ENCODE measurements at regions not wholly inside any gene's neighbourhood (a gene's known extent, or its start where the extent isn't known, plus 50 kb on each side); places are given as distances from the start of the nearest gene placed in this dataset.

- Mint-ChIP-seq H3K4me1 (no peaks in the 10 kb centered on the region), H3K4me3 (no peak overlapping the region), H3K27ac (no peak overlapping the region), H3K27me3 (ENCODE audit: low read depth) (no peaks in the 10 kb centered on the region), H3K36me3 (ENCODE audit: insufficient read depth in 1 of 3, low read depth in 3 of 3) (peaks cover 0 to 22% (median 12%) of the 10 kb centered on the region in 3 experiments; a peak in 5 of 7 replicates), H3K9me3 (peaks cover 20 to 29% of the 10 kb centered on the region in 2 experiments)
- no peak for TF ChIP-seq CTCF (conservative IDR thresholded peaks at IDR 0.05)
- no peak overlapping the region for H4K8ac ChIP-seq (replicated peaks; ENCODE audit: insufficient read length, low read depth, low read length)
- no peaks in the 10 kb centered on the region for H3K23me2 ChIP-seq (ENCODE audit: insufficient read length, low read depth, low read length, poor library complexity, severe bottlenecking)
- H3K18ac ChIP-seq (ENCODE audit: insufficient read length, low read depth, low read length) = no peak overlapping the region
- no peak overlapping the region for H3T11ph ChIP-seq (ENCODE audit: low read length)
- H3K4ac ChIP-seq (ENCODE audit: low read depth, low read length) = no peak overlapping the region
- H2BK15ac ChIP-seq (ENCODE audit: low read depth, low read length) = no peak overlapping the region
- H3K4me2 ChIP-seq (ENCODE audit: insufficient read depth, insufficient read length, low read length) = no peak overlapping the region
- no peaks in the 10 kb centered on the region for H3K9me3 ChIP-seq (ENCODE audit: control insufficient read depth, low read depth, low read length)
- no peak overlapping the region for H3K56ac ChIP-seq (ENCODE audit: insufficient read length, low read depth, low read length)
- no peaks in the 10 kb centered on the region for H3K4me1 ChIP-seq (ENCODE audit: insufficient read depth, low read length)
- H3K14ac ChIP-seq (ENCODE audit: insufficient read depth, low read length) = no peak overlapping the region
- no peak overlapping the region for H3K23ac ChIP-seq (ENCODE audit: insufficient read length, low read depth, low read length)
- H4K20me1 ChIP-seq (ENCODE audit: control insufficient read depth, insufficient read depth, insufficient read length) = no peaks in the 10 kb centered on the region
- no peak overlapping the region for H2AK5ac ChIP-seq (ENCODE audit: insufficient read length, low read length)
- H3K9ac ChIP-seq (ENCODE audit: extremely low read depth, insufficient read length, low read length) = no peak overlapping the region
- H2BK12ac ChIP-seq (ENCODE audit: insufficient read length, low read depth, low read length) = no peak overlapping the region
- H3K27ac ChIP-seq (ENCODE audit: insufficient read length, low read depth, low read length) = no peak overlapping the region
- no peak overlapping the region for H2BK120ac ChIP-seq (ENCODE audit: low read depth, low read length, poor library complexity, severe bottlenecking)
- no peak overlapping the region for H2BK5ac ChIP-seq (ENCODE audit: insufficient read length, low read length)
- no peaks in the 10 kb centered on the region for H3K27me3 ChIP-seq (ENCODE audit: insufficient read depth, low read length)
- DNase-seq = no peak
- H3K79me2 ChIP-seq (ENCODE audit: insufficient read depth, low read length) = no peaks in the 10 kb centered on the region
- H4K91ac ChIP-seq (ENCODE audit: insufficient read length, low read depth, low read length) = no peak overlapping the region
- H2BK20ac ChIP-seq (ENCODE audit: low read depth, low read length, poor library complexity, severe bottlenecking) = no peak overlapping the region
- no peaks in the 10 kb centered on the region for H3K79me1 ChIP-seq (ENCODE audit: insufficient read depth, low read depth, low read length, poor library complexity, severe bottlenecking)
- no CpG with 5 or more reads among the region's 2 CpGs for WGBS (ENCODE audit: extremely low coverage, insufficient read length, low lambda C conversion rate)
- H4K5ac ChIP-seq (ENCODE audit: insufficient read length, low read depth, low read length) = no peak overlapping the region
- no peak overlapping the region for H2AFZ ChIP-seq (ENCODE audit: low read length)
These were observed 503.2 kb downstream of the OTOL1 start for GRCh38 chr3:161999846-162000245.

Data from H9 (cell line).